ENCODE measurements at regions not wholly inside any gene's neighbourhood (a gene's known extent, or its start where the extent isn't known, plus 50 kb on each side); places are given as distances from the start of the nearest gene placed in this dataset.
A peak's percentile ranks its signal among the peaks of the same experiment; 100 is the strongest.
"Not testable (repeated sequence)": the region's sequence is repeated elsewhere in the genome, so short reads cannot be mapped to it uniquely, and the experiment has no call there.

DNA sequence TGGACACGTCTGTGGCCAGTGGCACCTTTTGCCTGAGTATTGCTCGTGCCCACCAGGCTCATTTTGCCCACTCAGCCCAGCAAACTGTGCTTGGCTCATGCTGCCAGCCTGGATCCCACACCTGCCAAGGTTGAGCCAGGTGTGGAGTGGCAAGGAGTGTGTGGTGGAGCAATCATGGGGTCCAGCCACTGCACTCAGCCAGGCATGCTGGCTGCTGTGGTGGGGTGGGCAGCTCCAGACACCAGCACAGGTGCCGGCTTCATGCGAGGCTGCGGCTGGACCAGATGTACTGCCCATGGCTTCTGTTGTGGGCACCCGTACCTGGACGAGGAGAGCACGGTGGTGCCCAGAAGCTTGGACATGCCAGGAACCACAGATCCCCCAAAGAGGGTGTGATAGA lies 364.1 kb downstream of the TMEM38B start:
- no peak for DNase-seq

DNA sequence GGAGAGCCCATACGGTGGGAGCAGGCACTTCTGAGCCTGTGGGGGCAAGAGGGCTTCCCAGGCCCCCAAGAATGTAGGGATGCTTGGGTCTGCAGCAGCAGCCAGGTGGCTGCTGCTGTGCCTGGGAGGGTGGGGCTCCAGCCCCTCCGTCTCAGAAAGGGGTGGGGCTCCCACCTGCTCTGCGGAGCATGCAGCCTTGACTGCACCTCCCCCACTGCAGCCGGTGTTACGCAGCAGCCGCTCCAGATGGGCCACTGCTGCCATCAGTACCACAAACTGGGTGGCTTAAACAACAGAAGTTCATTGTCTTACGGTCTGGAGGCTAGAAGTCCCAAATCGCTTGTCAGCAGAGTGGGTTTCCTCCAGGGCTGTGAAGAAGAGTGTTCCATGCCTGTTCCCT lies 365.5 kb downstream of the TMEM38B start:
- no peak for DNase-seq

DNA sequence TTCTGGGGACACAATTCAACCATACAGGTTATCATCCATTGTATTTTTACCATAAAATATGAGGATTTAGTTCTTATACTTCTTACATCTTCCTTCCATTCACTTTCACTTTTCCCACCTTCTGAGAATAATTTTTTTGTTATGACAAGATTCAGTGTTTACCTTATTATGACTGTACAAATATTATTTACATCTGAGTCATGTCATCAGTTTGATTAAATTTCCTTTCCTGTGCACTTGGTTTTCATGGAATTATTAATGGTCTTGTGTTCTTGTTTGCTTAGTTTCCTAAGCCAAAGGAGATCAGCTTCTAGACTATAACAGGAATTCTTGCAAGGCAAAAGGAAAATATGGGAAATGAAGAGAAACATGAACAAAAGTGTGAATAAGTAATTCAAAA lies 366.5 kb downstream of the TMEM38B start:
- DNase-seq: no peak

DNA sequence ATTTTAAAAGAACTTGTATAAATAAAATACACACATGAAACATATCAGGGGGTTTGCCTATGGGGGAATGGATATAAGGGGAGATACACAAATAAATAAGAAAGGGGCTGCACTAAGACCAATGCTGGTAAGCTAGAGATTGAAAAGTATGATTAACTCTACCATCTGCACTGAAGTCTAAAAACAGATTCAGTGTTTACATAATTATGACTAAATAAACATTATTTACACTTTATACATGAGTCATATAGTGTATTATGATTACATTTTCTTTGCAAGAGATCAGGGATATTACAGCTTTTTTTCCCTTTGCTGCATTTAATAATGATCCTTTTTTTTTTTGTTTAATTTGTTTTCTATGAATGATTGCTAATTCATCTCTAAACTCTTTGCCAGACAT lies 367.9 kb downstream of the TMEM38B start:
- no peak for DNase-seq

DNA sequence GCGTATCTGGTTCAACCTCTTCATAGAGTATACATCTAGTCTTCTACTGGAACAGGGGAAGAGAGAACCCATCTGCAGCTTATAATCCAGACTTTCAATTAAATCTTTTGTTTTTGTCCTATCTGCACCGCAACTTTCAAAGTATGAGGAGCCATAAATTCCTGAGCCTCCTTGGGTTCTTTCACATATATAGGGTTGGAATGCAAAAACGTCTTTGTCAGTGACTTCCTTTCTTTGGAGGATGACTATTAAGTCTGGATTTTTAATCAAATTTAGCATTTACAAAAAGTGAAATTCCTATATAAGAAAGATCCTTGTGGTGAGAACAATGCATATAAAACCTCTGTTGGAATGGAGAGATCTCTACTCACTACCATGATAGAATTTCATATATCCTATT lies 370.8 kb downstream of the TMEM38B start:
- DNase-seq: peak; percentile 72

DNA sequence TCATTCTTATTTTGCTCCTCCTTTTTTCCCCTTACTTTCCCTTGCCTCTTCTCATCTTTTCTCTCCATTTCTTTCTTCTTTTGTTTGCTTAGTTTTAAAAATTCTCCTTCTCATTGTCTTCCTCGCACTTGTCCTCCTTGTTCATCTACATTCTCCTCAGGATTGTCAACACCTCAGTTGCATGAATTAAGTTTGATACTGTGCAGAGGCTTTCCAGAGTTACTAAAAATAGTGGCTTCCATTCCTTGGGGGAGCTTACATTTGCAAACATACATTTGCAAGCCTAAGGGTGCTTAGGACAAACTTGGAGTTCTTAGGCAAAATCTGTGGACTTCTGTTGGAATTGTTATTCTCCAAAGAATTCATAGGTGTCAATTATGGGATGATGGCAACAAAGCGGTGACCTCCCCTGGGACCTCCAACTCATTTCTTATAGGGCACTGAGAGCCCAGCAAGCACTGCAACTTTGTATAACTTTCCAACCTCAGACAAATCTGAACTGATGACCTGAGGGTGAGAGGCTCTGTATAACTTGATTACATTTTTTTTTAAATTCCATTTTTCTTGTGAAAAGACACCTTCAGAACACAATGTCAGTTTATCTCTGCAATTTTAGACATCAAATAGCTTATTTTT lies 371.4 kb downstream of the TMEM38B start:
- no peak for DNase-seq

DNA sequence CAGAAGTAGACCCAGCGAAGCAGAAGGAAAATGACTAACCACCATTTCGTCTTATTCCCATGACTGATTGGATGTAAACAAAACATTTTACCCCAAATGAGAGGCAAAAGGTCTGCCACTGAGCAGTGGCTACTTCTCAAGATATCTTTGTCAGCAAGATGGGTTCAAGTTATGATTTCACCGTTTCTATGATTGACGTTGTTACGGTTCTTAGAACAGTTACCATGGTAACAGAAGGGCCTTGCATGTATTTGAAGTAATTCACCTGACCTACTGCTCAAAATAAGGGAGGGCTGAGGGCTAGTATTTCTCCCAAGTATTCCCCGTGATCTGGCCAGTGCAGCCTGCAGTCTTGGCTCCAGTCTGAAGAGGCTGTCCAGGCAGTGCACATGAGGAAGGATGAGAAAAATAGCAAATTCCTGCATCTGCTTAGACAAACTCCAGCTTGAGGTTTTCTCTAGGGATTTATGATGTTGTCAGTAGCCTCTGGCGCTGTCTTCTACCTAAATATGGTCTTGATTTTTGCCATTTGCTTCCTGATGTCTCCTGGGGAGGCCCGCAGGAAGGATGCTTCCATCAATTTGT lies 372.7 kb downstream of the TMEM38B start:
- peak; percentile 54 for DNase-seq

DNA sequence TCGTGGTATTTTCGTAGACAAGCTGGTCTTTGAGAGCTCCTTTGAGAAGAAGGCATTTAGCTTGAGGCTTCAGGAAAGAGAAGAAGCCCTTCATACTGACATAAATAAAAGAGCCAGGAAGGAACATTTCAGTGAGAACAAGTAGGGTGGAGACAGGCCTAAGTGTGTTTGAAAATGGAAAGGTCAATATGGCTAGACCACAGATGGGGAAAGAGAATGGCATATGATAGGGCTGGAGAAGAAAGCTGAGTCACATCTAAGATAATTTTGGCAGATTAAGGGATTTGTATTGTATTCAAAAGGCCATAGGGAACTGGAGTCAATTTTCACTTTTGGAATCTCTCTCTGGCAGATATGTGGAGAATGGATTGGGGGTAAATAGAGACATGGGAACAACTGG lies 374.9 kb downstream of the TMEM38B start:
- DNase-seq: peak; percentile 28

DNA sequence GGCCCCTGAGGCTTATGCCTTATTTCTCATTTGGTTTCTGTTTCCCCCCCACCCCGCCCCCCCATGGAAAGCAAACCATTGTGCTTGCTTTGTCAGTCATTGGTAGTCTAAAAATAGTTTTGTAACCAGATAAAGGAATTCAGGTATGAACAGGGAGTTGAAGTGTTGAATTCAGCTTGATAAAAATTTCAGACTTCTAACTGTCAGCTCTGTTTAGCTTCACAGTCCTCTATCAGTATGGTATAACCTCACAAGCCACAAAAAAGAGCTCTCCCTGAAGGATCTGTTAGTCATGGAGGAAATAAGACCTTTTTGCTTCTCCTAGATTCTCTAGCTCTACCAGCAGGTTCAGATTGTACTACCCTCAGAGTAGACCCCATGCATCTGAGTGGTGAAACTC lies 378.1 kb downstream of the TMEM38B start:
- peak; percentile 13 for DNase-seq

DNA sequence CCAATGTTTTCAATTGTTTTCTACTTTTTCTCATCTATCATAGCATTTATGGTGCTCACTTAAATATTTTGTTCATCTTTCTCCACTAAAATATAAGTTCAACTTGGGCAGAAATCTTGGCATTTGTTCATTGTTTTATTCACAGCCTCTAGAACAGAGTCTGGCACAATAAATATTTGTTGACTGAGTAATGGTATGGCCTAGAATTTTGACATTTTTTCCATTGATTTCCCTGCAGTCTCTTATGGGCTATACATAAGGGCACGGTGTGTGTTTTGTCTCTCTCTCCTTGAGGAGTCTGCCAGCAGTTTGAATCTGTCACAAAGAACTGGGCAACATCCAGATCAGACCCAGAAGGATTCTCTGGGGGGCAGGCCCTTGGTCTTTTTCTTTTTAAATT lies 379.7 kb downstream of the TMEM38B start:
- peak; percentile 11 for DNase-seq

DNA sequence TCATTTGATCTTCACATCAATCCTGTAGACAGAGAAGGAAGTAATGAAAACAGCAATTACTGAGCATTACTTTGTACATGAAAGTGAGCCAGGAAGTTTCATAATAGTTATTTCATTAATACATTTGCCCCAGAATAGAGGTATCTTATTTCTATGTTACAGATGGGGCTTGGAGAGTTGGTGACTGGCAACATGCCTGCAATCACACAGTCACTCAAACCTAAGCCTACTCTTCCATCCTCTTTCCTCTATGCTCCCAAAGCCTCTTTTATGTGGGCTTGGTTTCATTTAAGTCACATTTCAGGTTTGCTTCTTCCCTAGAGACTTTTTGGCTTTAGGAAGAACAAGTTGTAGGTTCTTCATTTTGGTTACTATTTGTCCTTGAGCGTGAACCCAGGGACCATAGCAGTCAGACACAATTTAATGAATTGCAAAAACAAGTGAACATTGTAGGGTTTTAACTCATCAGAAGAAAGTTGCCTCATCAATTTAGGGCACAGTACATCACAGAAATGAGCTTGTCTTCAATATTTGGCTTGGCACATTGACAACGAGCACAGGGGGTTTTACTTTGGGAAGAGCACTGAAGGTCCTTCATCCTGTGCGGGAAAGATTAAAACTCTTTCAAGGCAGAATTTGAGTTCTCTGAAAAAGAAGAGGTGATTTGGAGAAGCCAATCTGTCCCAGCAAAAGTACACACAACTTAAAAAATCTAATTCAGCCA lies 381.1 kb downstream of the TMEM38B start:
- peak; percentile 80 for DNase-seq

DNA sequence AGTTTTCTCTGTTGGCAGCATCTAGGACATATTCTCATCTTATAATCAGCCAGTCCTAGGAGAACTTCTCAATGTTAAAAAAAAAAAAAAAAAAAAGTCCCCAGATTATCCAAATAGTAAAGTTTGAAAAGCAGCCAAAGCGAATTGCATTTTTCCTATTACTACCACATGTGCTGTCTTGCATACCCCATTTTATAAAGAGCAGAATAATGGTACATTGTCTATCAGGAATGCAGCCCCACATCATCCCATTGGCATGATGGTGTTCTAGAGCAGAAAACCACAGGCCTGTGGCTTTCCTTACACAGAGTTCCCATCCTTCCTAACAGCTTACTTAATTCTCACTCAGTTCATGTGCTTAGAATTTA lies 381.6 kb downstream of the TMEM38B start:
- peak; percentile 99 for DNase-seq

DNA sequence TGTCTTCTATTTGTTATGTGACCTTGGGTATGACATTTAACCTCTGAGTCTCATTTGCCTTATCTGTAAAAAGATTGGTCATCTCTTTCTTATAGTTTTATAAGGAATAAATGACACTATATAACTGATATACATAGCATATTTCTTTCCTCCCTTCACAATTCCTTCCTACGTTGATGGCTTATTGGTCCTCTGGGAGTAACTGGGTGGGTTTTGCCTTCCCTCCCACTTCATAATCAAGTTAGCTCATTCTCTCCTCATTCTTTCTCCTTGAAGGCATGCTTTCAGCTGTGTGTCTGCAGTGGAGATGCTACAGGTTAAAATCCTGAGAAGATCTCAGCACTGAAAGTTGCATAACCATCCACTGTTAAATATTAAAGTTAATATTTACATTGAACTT lies 382.4 kb downstream of the TMEM38B start:
- no peak for DNase-seq

DNA sequence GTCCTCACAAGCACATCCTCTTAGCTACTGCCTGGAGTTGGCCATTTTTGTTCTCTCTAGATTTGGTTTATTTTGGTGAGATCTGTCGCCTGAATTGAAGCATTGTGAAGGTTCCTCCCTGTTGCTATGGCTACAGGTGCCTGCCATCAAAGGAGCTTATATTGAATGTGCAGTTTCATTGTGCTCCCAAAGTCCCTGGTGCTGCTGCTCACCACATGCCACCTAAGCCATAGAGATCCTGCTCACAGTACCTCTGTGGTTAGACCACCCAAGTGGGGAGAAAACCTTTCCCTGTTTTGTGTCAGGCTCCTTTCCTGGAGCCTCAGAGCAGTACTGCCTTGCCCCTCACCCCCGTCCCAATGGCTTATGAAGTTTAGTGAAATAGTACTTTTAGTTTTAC lies 383.4 kb downstream of the TMEM38B start:
- no peak for DNase-seq

DNA sequence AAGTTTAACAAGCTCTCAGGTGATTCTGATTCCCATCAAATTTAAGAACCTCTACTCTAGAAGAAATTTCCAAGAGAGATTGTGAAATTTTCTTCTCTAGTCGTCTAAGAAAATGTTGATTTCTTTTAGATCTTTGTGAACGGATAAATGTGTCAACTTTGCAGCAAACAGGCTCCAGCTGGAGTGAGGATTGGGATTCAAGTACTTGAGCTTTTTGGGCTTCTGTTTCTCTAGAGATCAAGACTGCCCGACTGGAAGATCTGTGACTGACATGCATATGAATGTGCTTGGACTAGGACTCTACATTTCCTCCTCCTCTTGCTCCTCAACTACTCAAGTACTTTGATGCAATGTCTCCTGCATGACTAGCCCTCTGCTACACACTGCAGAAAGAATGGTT lies 388.3 kb downstream of the TMEM38B start:
- no peak for DNase-seq

DNA sequence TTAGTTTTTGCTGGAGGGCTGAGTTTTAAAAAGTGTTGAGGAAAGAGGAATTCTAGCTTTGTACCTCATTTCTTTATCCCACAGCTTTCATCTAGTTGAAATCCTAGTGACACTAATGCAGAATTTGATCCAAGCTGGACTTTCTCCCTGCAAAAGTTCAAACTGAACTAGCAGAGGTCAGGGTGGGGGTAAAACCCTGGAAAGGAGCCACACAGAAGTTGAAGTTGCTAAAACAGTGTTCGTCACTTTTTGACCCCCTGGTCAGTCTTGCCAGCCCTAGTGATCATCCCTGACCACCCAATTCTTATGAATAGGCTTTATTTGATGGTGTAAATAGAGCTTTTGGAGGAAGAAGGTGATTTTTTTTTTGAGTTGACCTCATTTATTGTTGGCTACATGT lies 390.4 kb downstream of the TMEM38B start:
- DNase-seq: no peak

DNA sequence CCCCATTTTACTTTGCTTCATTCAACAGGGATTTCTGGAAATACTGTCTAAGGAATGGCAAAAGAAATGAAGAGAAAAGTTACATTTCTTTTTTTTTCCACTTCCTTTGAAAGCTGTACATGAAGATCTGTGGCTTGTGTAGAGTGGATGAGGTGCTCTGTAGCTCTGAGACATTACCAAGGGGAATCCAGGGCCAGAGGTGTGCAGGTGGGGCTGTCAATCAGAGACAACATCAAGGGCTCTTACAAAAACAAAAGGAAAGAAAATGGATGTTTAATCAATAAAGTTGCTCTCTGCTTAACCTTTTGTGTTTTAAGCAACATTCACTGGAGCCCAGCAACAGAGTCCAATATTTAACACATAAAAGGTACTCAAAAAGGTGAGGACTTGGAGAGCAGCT lies 391.1 kb downstream of the TMEM38B start:
- DNase-seq: no peak

DNA sequence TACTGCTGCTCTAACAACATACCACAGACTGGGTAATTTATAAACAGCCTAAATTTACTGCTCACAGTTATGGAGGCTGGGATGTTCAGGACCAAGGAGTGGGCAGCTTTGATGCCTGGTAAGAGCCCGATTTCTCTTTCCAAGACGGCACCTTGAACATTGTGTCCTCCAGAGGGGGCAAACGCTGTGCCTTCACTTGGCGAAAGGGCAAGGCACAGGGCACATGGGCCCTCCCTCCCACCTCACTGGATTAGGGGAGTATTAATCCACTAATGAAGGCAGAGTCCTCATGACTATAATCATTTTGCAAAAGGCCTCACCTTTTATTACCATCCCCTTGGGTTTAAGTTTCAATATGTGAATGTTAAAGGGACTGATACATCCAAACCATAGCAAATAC lies 397.7 kb downstream of the TMEM38B start:
- no peak for DNase-seq

DNA sequence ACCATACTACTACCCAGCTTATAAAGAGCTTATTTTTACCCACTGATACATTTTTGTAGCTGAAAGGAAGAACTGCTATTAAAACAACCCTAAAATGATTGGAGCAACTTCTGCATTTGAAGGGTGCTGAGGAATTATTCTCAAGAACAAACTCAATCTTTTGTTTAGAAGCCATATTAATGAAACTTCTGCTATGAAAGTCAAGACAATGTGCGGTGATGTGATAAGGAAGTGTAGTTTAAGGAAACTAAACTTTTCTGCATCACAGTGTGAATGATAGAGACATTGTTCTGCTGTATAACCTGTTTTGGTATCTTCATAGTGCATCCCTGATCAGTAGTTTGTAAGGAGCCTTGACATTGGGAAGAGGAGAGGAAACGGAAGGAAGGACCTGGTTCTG lies 408.5 kb downstream of the TMEM38B start:
- DNase-seq: no peak

DNA sequence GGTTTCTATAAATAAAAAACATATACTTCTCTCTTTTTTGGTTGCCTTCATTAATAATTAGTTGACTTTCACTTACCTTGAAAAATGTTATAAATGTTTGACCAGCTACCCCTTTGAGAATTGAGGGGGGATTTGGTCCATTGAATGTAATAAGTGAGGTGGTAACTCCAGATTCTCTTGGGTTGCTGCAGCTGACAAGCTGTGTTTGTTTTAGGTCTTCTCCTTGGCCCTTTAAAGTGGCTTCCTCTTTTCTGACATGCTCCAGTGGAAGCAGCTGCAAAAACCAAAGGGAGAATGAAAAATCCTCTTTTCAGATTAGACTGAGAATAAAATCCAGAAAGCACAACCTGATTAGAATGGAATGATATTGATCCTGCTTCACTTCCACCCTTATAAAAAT lies 410.5 kb downstream of the TMEM38B start:
- no peak for DNase-seq

DNA sequence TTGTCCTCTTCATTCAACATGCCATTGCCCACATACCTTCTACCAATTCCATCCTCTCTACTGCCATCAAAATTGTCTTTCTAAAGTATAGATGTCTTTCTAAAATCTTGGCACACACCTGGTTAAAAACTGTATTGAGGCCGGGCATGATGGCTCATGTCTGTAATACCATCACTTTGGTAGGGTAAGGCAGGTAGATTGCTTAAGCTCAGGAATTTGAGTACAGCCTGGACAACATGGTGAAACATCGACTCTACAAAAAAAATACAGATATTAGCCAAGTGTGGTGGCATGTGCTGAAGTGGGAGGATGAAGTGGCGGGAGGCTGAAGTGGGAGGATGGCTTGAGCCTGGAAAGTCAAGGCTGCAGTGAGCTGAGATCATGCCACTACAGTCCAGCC lies 412.1 kb downstream of the TMEM38B start:
- DNase-seq: no peak

DNA sequence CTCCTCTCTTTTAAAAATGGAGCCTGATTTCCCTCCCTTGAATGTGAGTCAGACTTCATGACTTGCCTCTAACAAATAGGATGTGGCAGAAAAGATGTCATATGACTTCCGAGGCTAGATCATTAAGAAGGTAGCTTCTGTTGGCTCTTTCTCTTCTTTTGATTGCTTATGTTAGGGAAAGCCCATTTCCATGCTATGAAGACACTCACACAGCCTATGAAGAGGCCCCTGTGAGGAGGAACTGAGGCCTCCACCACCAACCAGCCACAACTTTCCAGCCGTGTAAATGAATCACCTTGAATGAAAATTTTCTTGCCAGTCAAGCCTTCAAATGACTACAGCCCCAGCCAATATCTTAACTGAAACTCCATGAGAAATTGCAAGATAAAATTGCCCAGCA lies 413.4 kb downstream of the TMEM38B start:
- no peak for DNase-seq

DNA sequence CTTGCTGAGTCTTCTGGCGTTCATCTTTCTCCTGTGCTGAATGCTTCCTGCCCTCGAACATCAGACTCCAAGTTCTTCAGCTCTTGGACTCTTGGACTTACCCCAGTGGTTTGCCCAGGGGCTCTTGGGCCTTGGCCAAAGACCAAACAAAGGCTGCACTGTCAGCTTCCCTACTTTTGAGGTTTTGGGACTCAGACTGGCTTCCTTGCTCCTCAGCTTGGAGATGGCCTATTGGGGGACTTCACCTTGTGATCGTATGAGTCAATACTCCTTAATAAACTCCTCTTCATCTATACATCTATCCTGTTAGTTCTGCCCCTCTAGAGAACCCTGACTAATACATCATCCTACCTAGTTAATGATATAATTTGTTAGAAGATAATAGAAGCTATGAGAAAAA lies 415.4 kb downstream of the TMEM38B start:
- not testable (repeated sequence) for DNase-seq

DNA sequence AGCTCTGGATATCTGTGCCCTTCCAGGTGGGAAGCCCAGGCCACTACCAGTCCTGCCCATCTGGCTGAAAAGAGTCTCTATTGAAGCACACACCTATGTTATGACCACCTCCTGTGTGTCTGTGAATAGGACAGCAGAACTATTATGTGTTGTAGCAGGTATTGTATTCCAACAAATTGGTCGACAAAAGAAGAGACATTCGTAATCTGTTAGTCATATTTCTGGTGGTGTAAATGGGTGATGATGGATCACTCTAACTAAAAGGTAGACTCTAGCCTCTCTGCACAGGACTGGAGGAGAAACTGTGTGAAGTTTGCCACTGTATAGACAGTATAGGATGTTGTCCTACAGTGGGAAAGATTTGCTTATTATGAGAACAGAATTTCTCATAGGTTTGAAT lies 416.1 kb downstream of the TMEM38B start:
- no peak for DNase-seq

Data from fibroblast of skin of abdomen (primary cell).